HEK293T (cell line): ENCODE measurements at regions not wholly inside any gene's neighbourhood (a gene's known extent, or its start where the extent isn't known, plus 50 kb on each side); places are given as distances from the start of the nearest gene placed in this dataset.

Source experiments
- FOXK2 ChIP-seq: fragments of 450-650 bp; IDR thresholded peaks from 2 replicates; pipeline ENCODE4 v1.6.1; 2016; ENCODE audit warnings: mild to moderate bottlenecking
- FOXM1 ChIP-seq: fragments of 450-650 bp; IDR thresholded peaks from 2 replicates; pipeline ENCODE4 v1.6.1; 2017; ENCODE audit warnings: mild to moderate bottlenecking, borderline replicate concordance
- HDGF ChIP-seq: fragments of 450-650 bp; IDR thresholded peaks from 2 replicates; pipeline ENCODE4 v1.6.1; 2017; ENCODE audit warnings: antibody characterized with exemption, borderline replicate concordance
- LEF1 ChIP-seq: fragments of 450-650 bp; IDR thresholded peaks from 2 replicates; pipeline ENCODE4 v1.6.1; 2017; ENCODE audit warnings: mild to moderate bottlenecking, borderline replicate concordance
- NFRKB ChIP-seq: fragments of 450-650 bp; IDR thresholded peaks from 2 replicates; pipeline ENCODE4 v1.6.1; 2016; ENCODE audit warnings: mild to moderate bottlenecking, moderate library complexity
- SP1 ChIP-seq: fragments of 450-650 bp; IDR thresholded peaks from 2 replicates; pipeline ENCODE4 v1.6.1; 2017
- TARDBP ChIP-seq: fragments of 450-650 bp; IDR thresholded peaks from 2 replicates; pipeline ENCODE4 v1.6.1; 2016
- TF ChIP-seq, protein P1 (sequence below): fragments of 450-650 bp; IDR thresholded peaks from 2 replicates; pipeline ENCODE4 v1.6.1; 2016

DNA sequence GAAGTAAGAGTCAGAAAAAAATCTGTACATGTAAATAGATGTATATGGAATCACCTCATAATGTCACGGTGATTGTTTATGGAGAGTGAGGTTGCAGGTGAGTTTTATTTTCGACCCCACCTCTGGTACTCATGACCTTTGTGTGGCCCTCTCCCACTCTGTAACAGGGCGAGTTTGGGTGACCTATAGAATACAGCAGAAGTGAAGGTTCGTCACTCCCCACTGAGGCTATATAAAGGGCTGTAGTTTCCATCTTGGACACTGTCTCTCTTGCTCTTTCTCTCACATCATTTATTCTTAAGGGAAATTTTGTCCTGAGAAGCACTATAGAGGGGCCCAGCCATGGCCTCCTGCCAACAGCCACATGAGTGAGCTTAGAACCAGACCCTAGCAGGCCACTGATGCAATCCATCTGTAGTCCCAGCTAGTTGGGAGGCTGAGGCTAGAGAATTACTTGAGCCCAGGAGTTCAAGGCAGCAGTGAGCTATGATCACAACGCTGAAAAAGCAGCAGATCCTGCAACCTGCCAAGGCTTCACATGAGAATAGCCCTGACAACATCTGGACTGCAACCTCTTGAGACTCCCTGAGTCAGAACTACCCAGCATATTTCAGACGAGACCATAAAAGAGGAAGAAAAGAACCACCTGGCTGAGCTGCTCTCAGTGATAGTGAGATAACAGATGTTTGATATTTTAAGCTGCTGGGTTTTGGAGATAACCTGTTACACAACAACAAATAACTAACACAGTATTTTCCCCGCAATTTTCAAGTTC, 74.3 kb upstream of the SLC1A4 start:
- no peak for TF ChIP-seq TARDBP
- TF ChIP-seq FOXK2, result no peak
- no peak for TF ChIP-seq FOXM1
- no peak for TF ChIP-seq SP1
- TF ChIP-seq HDGF, result no peak
- TF ChIP-seq NFRKB, result no peak
- TF ChIP-seq, protein P1, sequence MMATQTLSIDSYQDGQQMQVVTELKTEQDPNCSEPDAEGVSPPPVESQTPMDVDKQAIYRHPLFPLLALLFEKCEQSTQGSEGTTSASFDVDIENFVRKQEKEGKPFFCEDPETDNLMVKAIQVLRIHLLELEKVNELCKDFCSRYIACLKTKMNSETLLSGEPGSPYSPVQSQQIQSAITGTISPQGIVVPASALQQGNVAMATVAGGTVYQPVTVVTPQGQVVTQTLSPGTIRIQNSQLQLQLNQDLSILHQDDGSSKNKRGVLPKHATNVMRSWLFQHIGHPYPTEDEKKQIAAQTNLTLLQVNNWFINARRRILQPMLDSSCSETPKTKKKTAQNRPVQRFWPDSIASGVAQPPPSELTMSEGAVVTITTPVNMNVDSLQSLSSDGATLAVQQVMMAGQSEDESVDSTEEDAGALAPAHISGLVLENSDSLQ, result no peak
- TF ChIP-seq LEF1, result no peak
